Suprapubic skin (tissue), 4 donors: ENCODE measurements at regions not wholly inside any gene's neighbourhood (a gene's known extent, or its start where the extent isn't known, plus 50 kb on each side); places are given as distances from the start of the nearest gene placed in this dataset.

Experiments
- POLR2A ChIP-seq, 2 donors: fragments of 450-650 bp; IDR thresholded peaks; one replicate each; pipeline ENCODE4 v1.6.1; 2017; ENCODE audit warnings: antibody characterized with exemption in 2 of 2, mild to moderate bottlenecking in 2 of 2, moderate library complexity in 2 of 2
- POLR2AphosphoS5 ChIP-seq, 3 donors: sonication (generic); formaldehyde crosslinking; IDR thresholded peaks; one replicate each; pipeline ENCODE4 v1.6.1; 2017; ENCODE audit warnings: antibody characterized with exemption in 3 of 3
- TF ChIP-seq, protein P1 (sequence below), 2 donors: fragments of 200-600 bp in 1 of 2; fragments of 450-650 bp in 1 of 2; sonication (generic) in 1 of 2; IDR thresholded peaks; one replicate each; pipeline ENCODE4 v1.5.1; 2016 to 2019; ENCODE audit warnings: antibody characterized with exemption in 2 of 2, mild to moderate bottlenecking in 1 of 2, moderate library complexity in 1 of 2

DNA sequence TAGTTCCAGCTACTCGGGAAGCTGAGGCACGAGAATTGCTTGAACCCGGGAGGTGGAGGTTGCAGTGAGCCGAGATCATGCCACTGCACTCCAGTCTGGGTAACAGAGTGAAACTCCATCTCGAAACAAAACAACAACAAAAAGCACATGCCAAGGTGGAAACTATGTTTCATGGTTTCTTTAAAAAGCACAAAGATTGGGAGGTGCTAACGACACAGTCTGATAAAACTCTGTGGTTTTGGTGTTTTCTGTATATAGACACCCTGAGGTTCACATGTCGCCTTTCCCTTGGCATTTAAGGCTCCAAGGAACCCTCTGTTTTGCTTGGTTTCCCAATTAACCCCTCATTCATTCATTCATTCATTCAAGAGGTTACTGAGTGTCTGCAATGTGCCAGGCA is 253.4 kb upstream of the SULF2 start:
- TF ChIP-seq POLR2AphosphoS5 (IDR thresholded peaks at IDR 0.05), result no peak
- TF ChIP-seq, protein P1, sequence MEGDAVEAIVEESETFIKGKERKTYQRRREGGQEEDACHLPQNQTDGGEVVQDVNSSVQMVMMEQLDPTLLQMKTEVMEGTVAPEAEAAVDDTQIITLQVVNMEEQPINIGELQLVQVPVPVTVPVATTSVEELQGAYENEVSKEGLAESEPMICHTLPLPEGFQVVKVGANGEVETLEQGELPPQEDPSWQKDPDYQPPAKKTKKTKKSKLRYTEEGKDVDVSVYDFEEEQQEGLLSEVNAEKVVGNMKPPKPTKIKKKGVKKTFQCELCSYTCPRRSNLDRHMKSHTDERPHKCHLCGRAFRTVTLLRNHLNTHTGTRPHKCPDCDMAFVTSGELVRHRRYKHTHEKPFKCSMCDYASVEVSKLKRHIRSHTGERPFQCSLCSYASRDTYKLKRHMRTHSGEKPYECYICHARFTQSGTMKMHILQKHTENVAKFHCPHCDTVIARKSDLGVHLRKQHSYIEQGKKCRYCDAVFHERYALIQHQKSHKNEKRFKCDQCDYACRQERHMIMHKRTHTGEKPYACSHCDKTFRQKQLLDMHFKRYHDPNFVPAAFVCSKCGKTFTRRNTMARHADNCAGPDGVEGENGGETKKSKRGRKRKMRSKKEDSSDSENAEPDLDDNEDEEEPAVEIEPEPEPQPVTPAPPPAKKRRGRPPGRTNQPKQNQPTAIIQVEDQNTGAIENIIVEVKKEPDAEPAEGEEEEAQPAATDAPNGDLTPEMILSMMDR (IDR thresholded peaks at IDR 0.05), result no peak
- TF ChIP-seq POLR2A (IDR thresholded peaks at IDR 0.05), result no peak
